HPDE6-E6E7 (cell line): ENCODE measurements at regions not wholly inside any gene's neighbourhood (a gene's known extent, or its start where the extent isn't known, plus 50 kb on each side); places are given as distances from the start of the nearest gene placed in this dataset.
A peak's percentile ranks its signal among the peaks of the same experiment; 100 is the strongest.
"Not testable (repeated sequence)": the region's sequence is repeated elsewhere in the genome, so short reads cannot be mapped to it uniquely, and the experiment has no call there.

Experiments
- DNase-seq: peaks from one replicate; pipeline ENCODE4 v3.0.0; 2011; ENCODE audit warnings: missing footprints; ENCODE audit errors: extremely low spot score

DNA sequence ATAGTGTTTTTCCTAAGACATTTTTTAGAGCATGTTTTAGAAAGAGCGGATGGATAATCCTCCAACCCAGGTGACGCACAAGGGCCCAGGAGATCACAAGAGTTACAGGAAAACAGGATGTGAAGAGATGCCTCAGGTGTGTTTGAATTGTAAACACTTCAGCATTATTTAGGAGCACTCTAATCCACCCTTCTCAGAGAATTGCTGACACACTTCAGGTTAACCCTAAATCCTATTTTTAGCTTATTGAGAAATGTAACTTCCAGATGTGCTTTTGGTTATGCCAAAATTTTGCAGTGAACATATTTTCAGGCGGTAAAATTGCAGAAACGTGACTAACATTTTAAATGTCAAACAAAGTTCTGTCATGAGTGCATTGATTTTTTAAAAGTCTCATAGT is 755.4 kb upstream of the CTNND2 start:
- DNase-seq = no peak

GRCh38 chr5:12658871-12659446 is 754.7 kb upstream of the CTNND2 start:
- no peak for DNase-seq

- not testable (repeated sequence) for DNase-seq
These were observed 753.7 kb upstream of the CTNND2 start for GRCh38 chr5:12657914-12658474.

GRCh38 chr5:12655675-12656074 is 751.4 kb upstream of the CTNND2 start:
- DNase-seq = no peak

GRCh38 chr5:12652201-12652600 is 748.0 kb upstream of the CTNND2 start:
- no peak for DNase-seq

DNA sequence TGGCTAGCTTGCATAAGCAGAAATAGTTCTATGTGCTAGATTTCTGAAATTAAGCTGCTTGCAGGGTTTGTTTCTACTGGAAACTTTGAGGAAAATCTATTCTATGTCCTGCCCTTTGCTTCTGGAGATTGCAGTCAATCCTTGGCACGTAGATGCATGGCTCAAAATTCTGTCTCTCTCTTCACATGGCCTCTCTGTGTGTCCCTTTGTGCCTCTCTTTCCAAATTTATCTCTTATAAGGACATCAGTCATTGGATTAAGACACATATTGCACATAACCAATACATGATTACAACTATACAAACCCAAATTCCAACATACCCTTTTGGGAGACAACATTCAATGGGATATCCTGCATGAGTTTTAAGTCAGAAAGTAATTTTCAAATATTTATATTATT is 744.3 kb upstream of the CTNND2 start:
- no peak for DNase-seq

DNA sequence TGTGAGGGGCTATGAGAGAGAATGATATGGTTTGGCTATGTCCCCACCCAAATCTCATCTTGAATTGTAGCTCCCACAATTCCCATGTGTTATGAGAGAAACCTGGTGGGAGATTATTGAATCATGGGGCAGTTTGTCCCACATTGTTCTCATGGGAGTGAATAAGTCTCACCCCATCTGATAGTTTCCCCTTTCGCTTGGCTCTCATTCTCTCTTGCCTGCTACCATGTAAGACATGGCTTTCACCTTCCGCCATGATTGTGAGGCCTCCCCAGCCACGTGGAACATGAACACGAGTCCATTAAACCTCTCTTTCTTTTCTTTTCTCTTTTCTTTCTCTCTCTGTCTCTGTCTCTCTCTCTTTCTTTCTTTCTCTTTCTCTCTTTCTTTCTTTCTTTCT is 743.4 kb upstream of the CTNND2 start:
- no peak for DNase-seq

DNA sequence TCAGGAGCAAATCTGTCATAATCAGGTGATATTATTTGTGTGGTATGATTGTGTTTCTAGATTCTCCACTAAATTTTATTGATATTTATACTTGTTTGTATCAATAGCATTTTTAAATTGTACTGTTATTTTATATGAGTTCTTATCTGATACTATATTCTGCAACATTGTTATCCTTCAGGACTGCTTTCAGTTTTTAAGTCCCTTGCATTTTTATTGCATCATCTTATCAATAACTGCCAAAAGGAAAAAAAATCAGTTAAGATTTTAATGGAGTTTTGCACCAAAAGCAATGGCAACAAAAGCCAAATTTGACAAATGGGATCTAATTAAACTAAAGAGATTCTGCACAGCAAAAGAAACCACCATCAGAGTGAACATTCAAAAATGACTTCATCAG is 741.3 kb upstream of the CTNND2 start:
- no peak for DNase-seq

GRCh38 chr5:12636209-12636608 is 732.0 kb upstream of the CTNND2 start:
- peak; percentile 17 for DNase-seq

GRCh38 chr5:12626556-12626955 is 722.3 kb upstream of the CTNND2 start:
- DNase-seq = no peak

- no peak for DNase-seq
These were observed 721.5 kb upstream of the CTNND2 start for GRCh38 chr5:12625667-12626263.

GRCh38 chr5:12624776-12625560 is 720.7 kb upstream of the CTNND2 start:
- no peak for DNase-seq

DNA sequence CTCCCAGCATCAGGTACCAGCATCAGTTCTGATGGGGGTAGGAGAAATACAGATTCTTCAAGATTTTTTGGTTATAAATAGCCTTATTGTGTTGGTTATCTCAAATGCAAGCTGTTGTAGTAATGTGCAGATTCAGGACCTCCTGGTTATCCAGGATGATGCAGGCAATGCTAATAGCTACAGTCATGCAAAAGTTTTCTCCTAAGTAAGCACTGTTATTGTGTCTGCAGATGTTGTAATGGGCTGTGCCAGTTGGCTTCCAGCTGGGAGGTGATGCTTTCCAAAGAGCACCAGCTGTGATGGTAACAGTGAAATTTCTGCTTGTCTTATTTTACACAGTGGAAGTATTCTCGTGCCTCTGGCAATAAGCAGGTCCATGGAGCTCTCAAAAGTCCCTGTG is 719.2 kb upstream of the CTNND2 start:
- DNase-seq = no peak

DNA sequence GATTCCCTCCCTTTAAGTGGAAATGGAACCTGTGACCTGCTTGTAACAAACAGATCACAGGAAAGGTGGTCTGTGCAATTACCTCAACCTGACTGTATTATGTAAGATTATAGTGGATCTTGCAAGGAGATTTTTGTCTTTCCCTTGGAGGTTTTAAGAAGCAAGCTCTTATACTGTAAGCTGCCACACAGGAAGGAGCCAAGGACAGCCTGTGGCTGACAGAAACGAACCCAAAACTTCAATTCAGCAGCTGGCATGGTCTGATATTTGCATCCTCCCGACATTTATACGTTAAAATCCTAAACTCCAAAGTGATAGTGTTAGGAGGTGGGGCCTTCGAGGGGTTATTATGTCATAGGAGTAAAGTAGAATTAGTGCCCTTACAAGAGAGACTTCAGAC is 711.8 kb upstream of the CTNND2 start:
- no peak for DNase-seq

GRCh38 chr5:12615141-12615820 is 711.0 kb upstream of the CTNND2 start:
- no peak for DNase-seq

DNA sequence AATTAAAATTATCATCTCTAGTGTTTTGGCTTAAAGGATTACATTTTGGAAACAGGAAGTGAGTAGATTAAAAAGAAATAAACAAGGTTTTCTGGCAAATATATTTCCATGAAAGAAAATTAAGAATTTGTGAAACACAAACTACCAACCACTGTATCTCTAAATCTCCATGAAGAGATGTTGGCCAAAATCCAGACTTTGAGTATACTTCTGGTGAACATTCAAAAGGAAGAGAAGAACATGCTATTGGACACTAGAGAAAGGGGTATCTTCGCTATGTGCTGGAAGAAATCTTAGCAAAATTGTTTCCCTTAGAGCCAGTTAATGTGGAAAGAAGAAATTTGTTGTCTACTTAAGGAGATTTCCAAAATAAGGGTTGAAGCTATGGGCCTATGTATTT is 710.4 kb upstream of the CTNND2 start:
- no peak for DNase-seq

- DNase-seq = no peak
These were observed 706.9 kb upstream of the CTNND2 start for GRCh38 chr5:12611132-12611531.

DNA sequence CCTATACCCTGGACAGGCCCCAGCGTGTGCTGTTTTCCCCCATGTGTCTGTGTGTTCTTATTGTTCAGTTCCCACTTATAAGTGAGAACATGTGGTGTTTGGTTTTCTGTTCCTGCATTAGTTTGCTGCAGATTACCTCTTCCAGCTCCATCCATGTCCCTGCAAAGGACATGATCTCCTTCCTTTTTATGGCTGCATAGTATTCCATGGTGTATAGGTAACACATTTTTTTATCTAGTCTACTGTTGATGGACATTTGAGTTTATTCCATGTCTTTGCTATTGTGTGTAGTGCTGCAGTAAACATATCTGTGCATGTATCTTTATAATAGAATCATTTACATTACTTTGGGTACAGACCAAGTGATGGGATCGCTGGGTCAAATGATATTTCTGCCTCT is 703.6 kb upstream of the CTNND2 start:
- not testable (repeated sequence) for DNase-seq

DNA sequence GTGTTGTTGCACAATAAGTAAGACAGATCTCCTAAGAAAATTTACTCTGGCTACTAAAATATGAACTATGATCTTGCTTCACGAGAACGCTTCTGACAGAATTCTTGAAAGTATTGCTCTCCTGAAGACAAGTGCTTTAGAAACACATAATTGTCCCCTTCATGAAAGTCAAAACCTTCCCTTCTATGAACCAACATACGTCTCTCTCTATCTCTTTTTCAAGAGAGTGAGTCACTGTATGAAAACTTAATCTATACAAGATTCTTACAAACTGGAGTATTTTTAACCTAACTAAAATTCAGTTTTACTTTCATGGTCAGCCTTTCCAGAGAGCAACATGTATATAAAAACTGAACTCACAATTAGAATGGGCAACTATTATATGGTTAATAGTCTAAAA is 688.0 kb upstream of the CTNND2 start:
- no peak for DNase-seq

GRCh38 chr5:12586406-12586805 is 682.2 kb upstream of the CTNND2 start:
- DNase-seq = no peak

DNA sequence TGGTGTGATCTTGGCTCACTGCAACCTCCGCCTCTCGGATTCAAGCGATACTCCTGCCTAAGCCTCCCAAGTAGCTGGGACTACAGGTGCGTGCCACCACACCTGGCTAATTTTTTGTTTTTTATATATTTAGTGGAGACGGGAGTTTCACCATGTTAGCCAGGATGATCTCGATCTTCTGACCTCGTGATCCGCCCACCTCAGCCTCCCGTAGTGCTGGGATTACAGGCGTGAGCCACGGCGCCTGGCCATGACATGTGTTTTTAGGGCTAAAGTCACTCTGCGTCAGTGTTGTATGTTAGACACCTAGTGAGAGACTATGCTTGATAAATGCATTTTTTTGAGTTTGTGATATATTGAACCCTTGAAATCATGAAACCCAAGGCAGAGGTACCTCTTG is 674.6 kb upstream of the CTNND2 start:
- DNase-seq = not testable (repeated sequence)

DNA sequence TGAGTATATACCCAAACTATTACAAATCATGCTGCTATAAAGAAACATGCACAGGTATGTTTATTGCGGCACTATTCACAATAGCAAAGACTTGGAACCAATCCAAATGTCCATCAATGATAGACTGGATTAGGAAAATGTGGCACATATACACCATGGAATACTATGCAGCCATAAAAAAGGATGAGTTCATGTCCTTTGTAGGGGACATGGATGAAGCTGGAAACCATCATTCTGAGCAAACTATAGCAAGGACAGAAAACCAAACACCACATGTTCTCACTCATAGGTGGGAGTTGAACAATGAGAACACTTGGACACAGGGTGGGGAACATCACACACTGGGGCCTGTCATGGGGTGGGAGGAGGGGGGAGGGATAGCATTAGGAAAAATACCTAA is 672.7 kb upstream of the CTNND2 start:
- DNase-seq = not testable (repeated sequence)
